H1 (cell line): ENCODE measurements at regions not wholly inside any gene's neighbourhood (a gene's known extent, or its start where the extent isn't known, plus 50 kb on each side); places are given as distances from the start of the nearest gene placed in this dataset.

Source experiments
- ATF3 ChIP-seq: IDR thresholded peaks from 2 replicates; pipeline ENCODE4 v1.6.1; 2011; ENCODE audit warnings: low read depth, mild to moderate bottlenecking, low read length; ENCODE audit not compliant: insufficient read depth
- TF ChIP-seq, protein P1 (sequence below): IDR thresholded peaks from 2 replicates; pipeline ENCODE4 v1.6.1; 2012; ENCODE audit warnings: inconsistent platforms

DNA sequence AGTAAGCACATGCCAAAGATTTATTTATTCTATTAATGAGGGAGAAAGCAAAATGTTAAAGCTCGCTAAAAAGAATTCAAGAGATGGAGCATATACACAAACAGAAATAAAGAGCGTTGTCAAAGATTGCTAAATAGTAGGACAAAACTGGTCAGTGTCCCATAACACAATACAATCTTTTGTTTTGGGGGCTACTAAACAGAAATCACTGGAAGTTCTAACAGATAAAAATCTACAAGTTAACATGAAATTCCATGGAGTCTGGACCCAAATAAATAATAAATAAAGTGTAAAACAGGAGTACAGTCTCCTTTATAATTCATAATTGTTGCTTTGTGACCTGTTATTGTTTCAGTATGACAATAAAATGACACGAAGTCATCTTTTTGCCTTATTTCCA, 115.2 kb upstream of the CNTNAP4 start (continued):
- TF ChIP-seq, protein P1, sequence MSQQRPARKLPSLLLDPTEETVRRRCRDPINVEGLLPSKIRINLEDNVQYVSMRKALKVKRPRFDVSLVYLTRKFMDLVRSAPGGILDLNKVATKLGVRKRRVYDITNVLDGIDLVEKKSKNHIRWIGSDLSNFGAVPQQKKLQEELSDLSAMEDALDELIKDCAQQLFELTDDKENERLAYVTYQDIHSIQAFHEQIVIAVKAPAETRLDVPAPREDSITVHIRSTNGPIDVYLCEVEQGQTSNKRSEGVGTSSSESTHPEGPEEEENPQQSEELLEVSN, result no peak
- TF ChIP-seq ATF3, result no peak
